Fibroblast of skin of back (primary cell): ENCODE measurements at regions not wholly inside any gene's neighbourhood (a gene's known extent, or its start where the extent isn't known, plus 50 kb on each side); places are given as distances from the start of the nearest gene placed in this dataset.
A peak's percentile ranks its signal among the peaks of the same experiment; 100 is the strongest.

Experiments used
- DNase-seq: peaks from one replicate; pipeline ENCODE4 v3.0.0-alpha.2; 2013

GRCh38 chr20:23230766-23231385 is 119.7 kb upstream of the NXT1 start:
- no peak for DNase-seq

- DNase-seq, result no peak
Observed at GRCh38 chr20:23229989-23230388, 120.6 kb upstream of the NXT1 start.

GRCh38 chr20:23228912-23229311 is 121.7 kb upstream of the NXT1 start:
- peak; percentile 58 for DNase-seq

- no peak for DNase-seq
Observed at GRCh38 chr20:23227976-23228375, 122.6 kb upstream of the NXT1 start.

- no peak for DNase-seq
Observed at GRCh38 chr20:23227274-23227673, 123.3 kb upstream of the NXT1 start.

GRCh38 chr20:23226612-23227265 is 123.9 kb upstream of the NXT1 start:
- DNase-seq, result no peak

GRCh38 chr20:23225407-23226060 is 125.1 kb upstream of the NXT1 start:
- no peak for DNase-seq

- no peak for DNase-seq
Observed at GRCh38 chr20:23224806-23225205, 125.8 kb upstream of the NXT1 start.

- DNase-seq, result no peak
Observed at GRCh38 chr20:23223908-23224580, 126.5 kb upstream of the NXT1 start.

- peak; percentile 15 for DNase-seq
Observed at GRCh38 chr20:23222531-23223200, 127.9 kb upstream of the NXT1 start.

GRCh38 chr20:23217023-23217422 is 130.9 kb upstream of the CD93 start:
- no peak for DNase-seq

GRCh38 chr20:23215344-23215995 is 129.3 kb upstream of the CD93 start:
- no peak for DNase-seq

GRCh38 chr20:23214903-23215302 is 128.8 kb upstream of the CD93 start:
- peak; percentile 71 for DNase-seq

- no peak for DNase-seq
Observed at GRCh38 chr20:23212464-23212995, 126.4 kb upstream of the CD93 start.

GRCh38 chr20:23212011-23212410 is 125.9 kb upstream of the CD93 start:
- DNase-seq, result no peak

- DNase-seq, result no peak
Observed at GRCh38 chr20:23211164-23211563, 125.0 kb upstream of the CD93 start.

- DNase-seq, result no peak
Observed at GRCh38 chr20:23207826-23208540, 121.9 kb upstream of the CD93 start.

GRCh38 chr20:23206995-23207394 is 120.9 kb upstream of the CD93 start:
- no peak for DNase-seq

GRCh38 chr20:23206061-23206460 is 119.9 kb upstream of the CD93 start:
- DNase-seq, result no peak

GRCh38 chr20:23205611-23206041 is 119.5 kb upstream of the CD93 start:
- peak; percentile 18 for DNase-seq

GRCh38 chr20:23205211-23205610 is 119.1 kb upstream of the CD93 start:
- DNase-seq, result no peak
